ENCODE measurements at regions not wholly inside any gene's neighbourhood (a gene's known extent, or its start where the extent isn't known, plus 50 kb on each side); places are given as distances from the start of the nearest gene placed in this dataset.

- no peak overlapping the region for H3K27ac ChIP-seq
- H3K9me3 ChIP-seq (replicated peaks in 1 of 3): no peaks in the 10 kb centered on the region
- DNase-seq: no peak
- H3K27me3 ChIP-seq: no peaks in the 10 kb centered on the region
- no peaks in the 10 kb centered on the region for H3K4me1 ChIP-seq (replicated peaks in 1 of 2)
- WGBS, 4 donors: 83 to 94% (median 93%) methylated on average over 4 of the region's 4 CpGs
- TF ChIP-seq CTCF (IDR thresholded peaks at IDR 0.05): no peak
- no peak for TF ChIP-seq POLR2A (IDR thresholded peaks at IDR 0.05)
- no peaks in the 10 kb centered on the region for H3K36me3 ChIP-seq (replicated peaks in 1 of 2)
- intact Hi-C loops (cut with DNase I): no loop called here
- no peak overlapping the region for H3K4me3 ChIP-seq
Measured at GRCh38 chr18:65279668-65280305, 471.0 kb upstream of the CDH7 start.

GRCh38 chr18:65278939-65279667, 471.7 kb upstream of the CDH7 start:
- Histone ChIP-seq H3K9me3 (replicated peaks in 1 of 3) (no peaks in the 10 kb centered on the region), H3K4me1 (replicated peaks in 1 of 2) (no peaks in the 10 kb centered on the region), H3K27me3 (no peaks in the 10 kb centered on the region), H3K4me3 (no peak overlapping the region), H3K27ac (no peak overlapping the region), H3K36me3 (replicated peaks in 1 of 2) (no peaks in the 10 kb centered on the region)
- 90 to 95% (median 92%) methylated on average over 9 of the region's 9 CpGs for WGBS, 4 donors
- DNase-seq: no peak
- intact Hi-C loops (cut with DNase I): no loop called here
- TF ChIP-seq CTCF (IDR thresholded peaks at IDR 0.05) (no peak), POLR2A (IDR thresholded peaks at IDR 0.05) (no peak)

GRCh38 chr18:65269375-65269774, 481.4 kb upstream of the CDH7 start:
- TF ChIP-seq CTCF (IDR thresholded peaks at IDR 0.05) (no peak), POLR2A (IDR thresholded peaks at IDR 0.05) (no peak)
- Histone ChIP-seq H3K4me3 (no peak overlapping the region), H3K27me3 (no peaks in the 10 kb centered on the region), H3K9me3 (replicated peaks in 1 of 3) (no peaks in the 10 kb centered on the region), H3K27ac (no peak overlapping the region), H3K4me1 (replicated peaks in 1 of 2) (no peaks in the 10 kb centered on the region), H3K36me3 (replicated peaks in 1 of 2) (no peaks in the 10 kb centered on the region)
- 17 to 60% (median 40%) methylated on average over 1 of the region's 1 CpG for WGBS, 4 donors
- peak in 6 of 7 donors; percentile 31 to 61 (median 50) for DNase-seq
- intact Hi-C loops (cut with DNase I): no loop called here

- no peaks in the 10 kb centered on the region for H3K4me1 ChIP-seq (replicated peaks in 1 of 2)
- TF ChIP-seq CTCF (IDR thresholded peaks at IDR 0.05) (no peak), POLR2A (IDR thresholded peaks at IDR 0.05) (no peak)
- intact Hi-C loops (cut with DNase I): no loop called here
- no peak overlapping the region for H3K27ac ChIP-seq
- H3K9me3 ChIP-seq (replicated peaks in 1 of 3): no peaks in the 10 kb centered on the region
- WGBS, 4 donors: 87 to 92% (median 89%) methylated on average over 1 of the region's 1 CpG
- H3K27me3 ChIP-seq: no peaks in the 10 kb centered on the region
- no peak for DNase-seq
- no peaks in the 10 kb centered on the region for H3K36me3 ChIP-seq (replicated peaks in 1 of 2)
- no peak overlapping the region for H3K4me3 ChIP-seq
Measured at GRCh38 chr18:65265761-65266160, 485.1 kb upstream of the CDH7 start.

Measured in adrenal gland (tissue), 9 donors.